ENCODE measurements at regions not wholly inside any gene's neighbourhood (a gene's known extent, or its start where the extent isn't known, plus 50 kb on each side); places are given as distances from the start of the nearest gene placed in this dataset.

DNA sequence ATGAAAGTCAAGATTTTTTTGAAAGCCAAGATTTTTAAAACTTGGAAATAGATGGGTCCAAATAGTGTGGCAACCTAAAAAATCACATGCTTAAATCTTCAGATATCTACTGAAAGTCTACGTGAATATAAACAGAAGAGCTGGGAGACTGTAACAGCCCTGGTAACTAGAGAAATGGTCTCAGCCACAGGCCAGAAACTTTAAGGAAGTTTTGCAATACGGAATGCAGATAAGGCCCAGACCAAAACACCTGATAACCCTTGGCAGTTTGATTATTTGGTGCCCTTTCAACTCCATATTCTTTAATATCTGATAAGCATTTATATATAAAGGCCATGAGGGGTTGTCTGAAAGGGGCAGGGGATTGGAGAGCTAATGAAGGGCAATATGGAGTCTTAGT is 537.3 kb upstream of the TGFBR2 start:
- no peak for DNase-seq (ENCODE audit: low read depth)

DNA sequence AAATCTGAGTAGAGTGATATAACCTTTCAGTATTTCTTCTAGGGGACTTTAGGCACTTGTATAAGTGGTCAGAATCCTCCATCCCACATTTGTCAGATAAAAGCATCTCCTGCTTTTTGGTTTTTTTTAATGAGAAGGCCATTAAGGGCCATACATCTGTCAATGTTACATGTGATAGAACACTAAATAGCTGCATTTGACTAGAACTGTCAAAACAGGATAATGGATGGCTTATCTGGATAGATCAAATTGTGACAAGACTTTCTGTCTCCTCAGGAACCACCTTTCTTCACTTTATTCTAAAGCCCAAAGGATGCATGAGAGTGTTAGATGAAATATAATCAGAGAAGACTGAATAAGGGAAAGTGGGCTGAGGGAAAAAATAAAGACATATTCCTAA is 533.4 kb upstream of the TGFBR2 start:
- DNase-seq (ENCODE audit: low read depth) = no peak

DNA sequence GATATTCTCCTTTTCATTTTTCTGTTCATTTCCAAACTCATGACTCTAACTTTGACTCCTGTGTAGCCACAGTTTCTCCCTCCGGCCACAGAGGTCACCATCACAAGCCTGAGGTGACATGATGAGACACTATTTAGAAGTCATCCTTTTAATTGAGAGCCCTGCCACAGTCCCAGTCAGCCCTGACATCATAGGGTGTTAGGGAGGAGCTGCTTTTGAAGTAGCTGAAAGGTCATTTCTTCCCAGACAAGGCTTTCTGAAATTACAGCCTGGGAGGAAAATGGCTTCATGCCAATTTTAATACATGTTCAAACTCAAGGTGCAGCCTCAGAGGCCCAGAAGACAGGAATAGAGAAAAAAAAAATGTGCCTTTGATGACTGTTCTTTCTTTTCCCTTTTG is 532.8 kb upstream of the TGFBR2 start:
- no peak for DNase-seq (ENCODE audit: low read depth)

DNA sequence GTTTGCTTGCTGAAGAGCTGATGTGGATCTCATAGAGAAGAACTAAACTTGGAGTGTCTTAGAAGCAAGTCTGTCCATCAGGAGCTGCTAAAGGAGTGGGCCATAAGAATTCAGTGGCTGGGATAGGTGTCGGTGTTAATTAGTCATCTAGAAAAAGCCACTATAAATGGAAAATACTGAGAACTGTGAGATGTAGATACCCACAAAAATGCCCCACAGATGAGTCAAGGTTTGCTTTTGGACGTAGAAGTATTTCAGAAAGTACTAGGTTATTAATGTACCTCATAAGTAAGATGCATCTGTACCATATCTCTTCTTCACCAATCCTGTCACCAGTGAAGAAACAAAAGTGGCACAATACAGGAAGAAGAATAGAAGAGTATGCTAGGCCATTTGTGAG is 530.9 kb upstream of the TGFBR2 start:
- DNase-seq (ENCODE audit: low read depth) = no peak

DNA sequence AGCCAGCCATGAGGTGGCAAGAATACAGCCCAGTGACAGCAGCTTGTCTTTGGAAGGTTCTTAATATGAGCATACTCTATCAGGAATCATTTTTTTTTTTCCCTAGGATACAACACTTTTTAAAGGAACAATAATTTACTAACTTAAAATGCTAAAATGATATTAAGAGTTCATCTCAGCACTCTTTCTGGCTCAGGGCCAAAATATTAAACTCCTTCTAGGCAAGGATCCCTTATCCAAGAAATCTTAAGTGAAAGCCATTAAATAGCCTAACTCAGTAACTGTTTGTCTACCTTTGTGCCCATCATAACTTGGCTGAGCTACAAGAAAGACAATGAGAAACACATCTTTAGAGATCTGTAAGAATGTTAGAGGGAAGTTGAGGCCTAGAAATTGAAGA is 529.5 kb upstream of the TGFBR2 start:
- no peak for DNase-seq (ENCODE audit: low read depth)

DNA sequence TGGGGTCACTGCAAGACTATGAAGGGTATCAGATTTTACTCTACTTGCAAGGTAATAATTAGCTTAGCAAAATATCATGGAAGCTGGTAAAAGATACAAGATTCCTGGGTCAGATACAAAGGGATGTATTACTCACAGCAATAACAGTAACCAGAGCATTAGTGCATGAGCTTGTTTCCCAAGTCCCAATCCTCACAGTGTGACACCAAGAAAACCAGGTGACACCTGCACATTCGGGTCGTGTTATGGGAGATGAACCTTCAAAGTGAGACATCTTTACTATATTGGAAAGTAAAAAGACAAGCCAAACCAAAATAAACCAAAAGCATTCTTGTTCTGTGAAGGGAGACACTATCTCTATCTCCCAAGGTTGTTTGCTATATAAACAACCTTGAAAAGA is 528.7 kb upstream of the TGFBR2 start:
- no peak for DNase-seq (ENCODE audit: low read depth)

DNA sequence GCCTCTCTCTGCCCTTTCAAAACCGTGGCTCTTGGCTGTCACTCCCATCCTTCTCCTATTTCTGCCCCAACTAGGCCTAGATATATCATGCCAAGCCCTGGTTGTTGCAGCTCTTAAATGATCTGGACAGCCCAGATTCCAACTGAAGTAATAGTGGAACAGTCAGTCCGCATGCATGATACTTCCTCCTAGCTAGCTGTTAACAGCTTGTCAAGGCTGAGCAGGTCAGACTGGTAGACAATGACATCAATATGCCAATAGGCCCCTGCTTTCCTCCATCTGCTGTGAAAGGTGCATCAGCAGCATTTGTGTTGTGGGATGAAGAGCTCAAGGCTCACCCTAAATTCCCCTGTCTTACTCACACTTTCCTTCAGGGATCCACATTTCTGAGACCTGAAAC is 527.7 kb upstream of the TGFBR2 start:
- DNase-seq (ENCODE audit: low read depth) = no peak

DNA sequence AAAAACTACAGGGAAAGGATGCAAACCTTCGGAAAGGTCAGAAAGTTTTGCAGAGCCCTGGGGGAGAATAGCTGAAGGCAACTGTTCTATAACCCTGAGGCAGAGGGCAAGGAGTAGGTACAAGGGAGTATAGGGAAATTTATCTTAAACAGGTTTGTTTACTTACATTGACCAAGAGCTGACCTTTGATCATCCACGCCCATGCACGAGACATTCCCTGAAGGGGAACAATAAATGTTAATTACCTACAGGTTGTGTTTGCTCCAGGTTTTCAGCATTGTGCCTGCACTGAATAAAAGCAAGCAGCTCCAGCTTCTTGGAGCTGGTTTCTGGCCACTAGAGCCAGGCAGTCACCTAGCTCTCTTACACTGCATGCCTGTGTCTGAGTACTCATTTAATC is 524.5 kb upstream of the TGFBR2 start:
- no peak for DNase-seq (ENCODE audit: low read depth)

DNA sequence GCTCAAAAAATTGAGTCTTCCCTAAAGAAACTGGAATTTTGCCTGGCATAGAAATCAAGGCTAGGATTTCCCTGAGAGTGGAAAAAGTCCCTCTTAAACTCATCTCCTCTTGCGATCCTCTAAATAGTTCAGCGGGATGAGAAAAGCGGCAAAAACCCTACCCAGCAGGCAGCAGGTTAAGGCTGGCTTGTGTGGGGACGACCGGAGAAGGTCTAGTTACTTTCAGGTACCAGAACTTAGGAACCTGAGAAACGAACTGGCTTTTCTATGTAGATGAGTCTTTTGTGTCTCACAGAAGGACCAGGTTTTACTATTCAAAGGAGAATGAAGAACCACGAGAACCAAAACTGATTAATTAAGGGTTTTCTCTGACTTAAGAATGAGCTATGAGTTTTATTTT is 523.7 kb upstream of the TGFBR2 start:
- no peak for DNase-seq (ENCODE audit: low read depth)

DNA sequence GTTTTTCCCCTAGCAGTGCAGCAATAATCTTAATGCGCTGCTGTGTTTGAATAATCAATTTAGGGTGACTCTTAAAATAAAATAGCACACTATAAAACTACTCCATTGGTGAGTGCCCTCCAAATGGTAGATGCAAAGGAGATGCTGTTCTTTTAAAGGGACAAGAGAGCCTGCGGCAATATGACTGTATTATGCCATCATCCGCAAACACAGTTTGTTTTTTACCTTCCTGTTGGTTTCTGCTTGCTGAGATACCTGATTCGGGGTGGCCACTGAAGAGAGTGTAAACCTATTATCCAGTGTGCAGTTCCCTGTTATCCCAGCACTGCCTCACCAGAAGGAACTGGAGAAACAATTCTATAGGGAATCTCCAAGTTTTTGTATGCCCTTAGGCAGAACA is 523.1 kb upstream of the TGFBR2 start:
- DNase-seq (ENCODE audit: low read depth) = no peak

DNA sequence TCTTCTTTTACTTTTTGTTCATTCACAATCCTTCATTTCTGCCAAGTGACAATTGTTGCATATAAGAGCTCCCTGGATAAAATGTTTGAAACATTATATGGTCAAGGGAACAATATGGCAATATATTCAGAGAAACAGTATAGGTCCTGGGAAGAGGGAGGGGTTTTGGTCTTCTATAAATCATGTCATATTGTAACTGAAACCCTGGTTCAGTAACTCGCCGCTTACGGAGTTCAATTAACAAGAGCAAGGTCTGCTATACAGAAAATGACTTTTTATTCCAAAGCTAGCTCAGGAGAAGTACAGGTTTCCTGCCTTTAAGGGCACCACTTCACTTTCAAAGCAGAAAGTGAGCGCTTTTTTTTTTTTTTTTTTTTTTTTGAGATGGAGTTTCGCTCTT is 522.1 kb upstream of the TGFBR2 start:
- DNase-seq (ENCODE audit: low read depth) = no peak

DNA sequence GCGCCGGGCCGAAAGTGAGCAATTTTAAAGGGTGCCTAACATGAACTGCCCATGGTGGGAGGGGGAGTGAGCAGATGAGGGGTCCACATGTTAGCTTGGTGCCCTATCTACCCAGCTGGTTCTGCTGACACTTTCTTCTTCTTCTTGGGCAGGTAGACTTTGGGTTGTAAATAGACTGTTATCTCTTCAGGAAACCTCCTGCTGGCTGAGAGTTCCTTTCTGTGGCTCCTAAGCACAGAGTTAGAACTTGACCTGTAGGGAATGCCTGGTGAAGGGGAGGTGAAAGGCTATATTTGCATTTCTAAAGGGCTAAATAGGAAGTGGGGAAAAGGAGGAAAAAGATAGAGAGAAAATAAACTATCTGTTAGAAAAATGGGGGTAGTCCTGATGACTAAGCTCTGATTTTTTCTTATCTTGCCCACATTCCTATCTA is 521.4 kb upstream of the TGFBR2 start:
- DNase-seq (ENCODE audit: low read depth) = no peak

DNA sequence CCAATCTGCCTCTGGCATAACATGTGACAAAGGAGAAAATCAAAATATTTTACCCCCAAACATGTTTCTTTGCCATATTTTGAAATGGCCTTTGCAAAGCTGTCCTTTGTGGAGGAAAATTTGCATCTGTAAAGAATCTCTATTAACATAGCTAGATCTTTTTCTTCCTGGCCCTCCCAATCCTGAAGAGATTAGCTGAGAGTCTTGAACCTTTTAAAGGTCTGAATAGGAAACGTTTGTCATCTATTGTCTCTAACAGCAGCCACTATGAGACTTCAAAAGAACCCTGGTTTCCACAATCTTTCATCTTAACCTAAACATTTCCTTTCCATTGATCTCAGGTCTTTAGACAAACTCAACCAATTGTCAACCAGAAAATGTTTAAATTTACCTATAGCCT is 520.9 kb upstream of the TGFBR2 start:
- no peak for DNase-seq (ENCODE audit: low read depth)

DNA sequence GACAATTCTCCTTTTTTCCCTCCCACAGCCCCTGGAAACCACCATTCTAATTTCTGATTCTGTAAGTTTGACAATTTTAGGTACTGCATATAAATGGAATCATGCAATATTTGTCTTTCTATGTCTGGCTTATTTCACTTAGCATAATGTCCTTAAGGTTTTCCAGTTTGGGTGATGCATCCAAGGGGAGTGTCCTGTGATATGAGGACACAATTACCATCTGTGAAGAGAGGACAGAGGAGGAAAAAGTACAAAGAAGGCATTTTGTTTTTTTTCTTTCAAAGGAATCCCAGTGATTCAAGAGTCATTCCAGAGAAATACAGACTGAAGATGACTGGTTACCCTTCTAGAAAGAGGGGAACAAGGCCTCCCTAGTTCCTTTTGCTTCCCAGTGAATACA is 514.7 kb upstream of the TGFBR2 start:
- no peak for DNase-seq (ENCODE audit: low read depth)

DNA sequence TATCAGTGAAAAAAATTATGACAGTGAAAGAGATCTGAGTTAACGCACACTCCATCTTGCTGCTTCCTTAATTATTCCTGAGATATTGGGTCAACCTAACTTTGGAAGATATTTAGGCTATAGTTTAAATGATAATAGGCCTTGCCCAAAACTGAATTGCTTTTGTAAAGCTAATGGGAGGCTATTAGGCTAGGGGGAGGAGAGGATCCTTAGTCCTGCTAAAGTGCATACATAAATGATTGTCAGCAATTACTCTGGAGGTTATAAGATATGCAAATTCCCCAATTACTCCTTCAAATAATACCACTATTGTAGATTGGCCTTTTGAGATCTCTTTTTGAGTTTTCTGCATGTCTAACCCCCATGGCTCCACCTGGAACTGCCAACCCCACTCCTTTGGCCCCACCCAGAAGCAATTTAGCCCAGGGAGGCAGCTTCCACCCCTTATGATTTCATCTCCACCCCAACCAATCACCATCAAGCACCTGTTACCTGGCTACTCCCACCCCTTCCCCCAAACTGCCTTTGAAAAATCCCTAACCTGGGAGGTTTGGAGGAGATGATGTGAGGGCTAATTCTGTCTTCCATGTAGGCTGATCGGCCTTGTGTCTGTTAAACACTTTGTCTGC is 509.3 kb upstream of the TGFBR2 start:
- DNase-seq (ENCODE audit: low read depth) = no peak

DNA sequence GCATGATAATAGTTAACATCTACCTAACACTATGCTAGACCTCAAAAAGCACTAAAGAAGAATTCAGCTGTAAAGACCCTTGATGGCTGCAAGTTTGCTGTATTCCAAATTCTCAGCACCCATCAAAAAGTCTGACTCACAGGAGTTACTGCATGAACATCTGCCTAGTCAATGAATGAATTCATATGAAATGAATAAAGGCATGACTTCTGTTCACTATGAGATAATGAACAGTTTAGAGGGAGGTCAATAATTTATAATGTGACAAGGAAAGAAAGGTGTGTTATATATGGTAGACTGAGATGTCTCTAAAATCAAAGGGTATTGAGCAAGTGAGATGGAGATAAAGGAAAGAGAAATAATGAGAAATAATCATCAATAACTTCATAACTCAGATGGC is 508.2 kb upstream of the TGFBR2 start:
- DNase-seq (ENCODE audit: low read depth) = no peak

DNA sequence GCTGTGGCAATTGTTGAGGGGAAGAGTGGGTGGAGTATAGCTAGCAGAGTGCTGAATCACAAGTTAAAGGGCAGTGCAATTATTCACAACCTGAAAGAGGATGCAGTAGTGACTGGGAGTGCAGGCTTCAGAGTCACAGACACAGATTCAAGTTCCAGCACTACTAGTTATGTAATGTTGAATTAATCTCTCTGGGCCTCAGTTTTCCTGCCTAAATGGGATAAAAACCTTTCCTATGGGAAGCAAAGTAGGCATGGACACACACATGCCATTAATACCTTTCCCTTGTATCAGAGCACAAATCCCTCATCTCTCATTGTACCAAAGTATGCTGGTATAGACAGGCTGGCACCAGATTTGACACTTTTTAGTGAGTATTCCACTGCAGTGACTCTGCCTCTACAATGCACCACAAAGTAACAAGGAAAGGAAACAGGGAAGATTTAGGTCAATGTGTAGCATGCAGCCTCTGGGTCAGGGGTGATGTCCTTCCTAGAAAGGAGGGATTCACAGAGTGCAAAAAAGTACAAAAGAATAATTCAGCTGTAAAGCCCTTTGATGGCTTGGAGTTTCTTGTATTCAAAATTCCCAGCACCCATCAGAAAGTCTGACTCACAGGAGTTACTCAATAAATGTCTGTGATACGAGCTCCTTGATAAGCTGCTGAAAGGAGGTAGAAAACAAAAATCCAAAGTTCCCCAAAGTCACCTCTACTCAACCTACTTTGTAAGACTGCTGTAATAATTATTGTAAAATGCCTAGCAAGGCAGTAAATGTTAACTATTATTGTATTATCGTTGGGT is 507.5 kb upstream of the TGFBR2 start:
- peak; percentile 24 for DNase-seq (ENCODE audit: low read depth)

DNA sequence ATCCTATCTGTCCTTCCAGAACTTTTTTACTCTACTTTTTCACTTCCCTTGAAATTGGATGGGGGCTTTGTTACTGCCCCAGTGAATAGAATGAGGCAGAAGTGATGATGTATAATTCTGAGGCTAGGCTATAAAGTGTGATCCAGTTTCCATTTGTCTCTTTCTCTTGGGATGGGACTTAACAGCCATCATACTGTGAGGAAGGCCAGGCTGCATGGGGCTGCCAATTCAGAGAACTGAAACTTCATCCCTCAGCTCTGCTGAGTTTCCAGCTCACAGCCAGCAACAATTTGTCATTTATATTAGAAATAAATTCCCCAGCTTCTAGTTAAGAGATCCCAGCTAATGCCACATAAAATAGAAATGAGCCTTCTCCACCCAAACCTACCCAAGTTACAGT is 504.0 kb upstream of the TGFBR2 start:
- DNase-seq (ENCODE audit: low read depth) = no peak

DNA sequence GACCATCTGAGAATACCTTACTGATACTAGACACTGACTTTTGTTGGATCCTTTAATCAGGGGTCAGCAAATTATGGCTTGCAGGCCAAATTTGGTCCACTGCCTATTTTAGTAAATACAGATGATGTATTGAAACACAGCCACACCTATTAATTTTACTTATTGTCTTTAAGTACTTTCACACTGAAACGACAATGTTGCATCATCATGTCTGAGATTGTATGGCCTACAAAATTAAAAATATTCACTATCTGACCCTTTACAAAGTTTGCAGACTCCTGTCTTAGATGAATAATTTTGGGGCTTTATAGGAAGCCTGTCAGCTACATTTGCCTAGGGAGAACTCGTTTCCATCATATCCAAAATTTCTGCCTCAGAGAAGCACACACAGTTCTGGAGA is 503.2 kb upstream of the TGFBR2 start:
- no peak for DNase-seq (ENCODE audit: low read depth)

DNA sequence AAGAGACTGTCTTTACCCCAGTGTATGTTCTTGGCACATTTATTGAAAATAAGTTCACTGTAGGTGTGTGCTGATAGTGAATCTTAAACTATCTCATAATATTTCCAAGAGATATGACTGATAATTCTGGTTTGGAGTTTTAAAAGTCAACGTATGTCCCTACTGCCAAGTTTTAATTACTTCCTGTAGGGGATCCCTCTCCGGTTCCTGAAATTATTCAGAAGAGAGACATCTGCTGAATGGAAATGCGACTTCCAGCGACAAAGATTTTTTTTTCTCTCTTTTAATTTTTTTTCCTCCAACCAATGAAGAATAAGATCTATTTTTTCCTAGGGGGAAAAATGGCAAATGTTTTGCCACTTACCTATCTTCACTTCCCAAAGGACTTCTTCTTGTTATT is 498.9 kb upstream of the TGFBR2 start:
- no peak for DNase-seq (ENCODE audit: low read depth)

DNA sequence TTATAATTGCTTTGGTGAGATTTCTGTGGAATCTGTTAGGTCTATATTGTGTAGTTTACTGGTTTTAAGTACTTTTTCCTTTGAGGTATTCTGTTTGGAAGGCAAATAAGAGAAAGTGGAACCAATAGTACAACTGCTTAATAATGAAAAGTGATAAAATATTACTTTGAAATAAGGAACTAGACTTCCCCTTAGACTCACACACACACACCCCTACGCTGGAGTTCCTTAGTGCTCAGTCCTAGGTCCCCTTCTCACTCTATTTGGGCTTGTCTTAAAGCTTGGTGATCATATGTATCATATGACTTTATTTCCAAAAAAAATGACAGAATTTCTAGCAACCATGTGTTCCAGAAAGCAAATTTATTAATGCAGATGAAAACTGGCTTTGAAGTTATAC is 494.0 kb upstream of the TGFBR2 start:
- DNase-seq (ENCODE audit: low read depth) = no peak

DNA sequence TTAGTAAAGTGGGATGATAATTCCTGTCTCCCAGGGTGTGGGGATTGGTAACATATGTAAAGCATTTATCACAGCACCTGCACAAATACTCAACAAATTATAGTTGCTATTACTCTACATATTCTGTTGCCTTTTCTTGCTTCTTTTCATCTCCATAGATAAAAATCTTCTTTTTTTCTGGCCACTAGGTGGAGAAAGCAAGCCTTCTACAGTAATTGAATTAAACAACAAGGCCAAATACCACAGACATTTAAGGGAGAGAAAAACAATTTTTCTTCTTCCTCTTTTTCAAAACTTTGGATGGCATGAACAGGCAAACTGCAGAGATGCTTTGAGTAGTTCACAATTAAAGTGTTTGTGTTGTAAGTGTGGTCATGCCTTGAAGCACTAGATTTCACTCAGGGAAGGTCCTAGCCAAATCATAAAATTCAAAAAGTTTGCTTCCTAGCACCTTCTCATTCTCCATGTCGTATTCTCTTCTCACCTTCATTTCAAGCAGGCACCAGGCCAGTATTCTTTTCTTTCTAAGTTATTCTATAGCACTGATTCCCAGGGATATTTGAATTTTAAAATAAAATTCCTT is 493.4 kb upstream of the TGFBR2 start:
- DNase-seq (ENCODE audit: low read depth) = peak; percentile 40

DNA sequence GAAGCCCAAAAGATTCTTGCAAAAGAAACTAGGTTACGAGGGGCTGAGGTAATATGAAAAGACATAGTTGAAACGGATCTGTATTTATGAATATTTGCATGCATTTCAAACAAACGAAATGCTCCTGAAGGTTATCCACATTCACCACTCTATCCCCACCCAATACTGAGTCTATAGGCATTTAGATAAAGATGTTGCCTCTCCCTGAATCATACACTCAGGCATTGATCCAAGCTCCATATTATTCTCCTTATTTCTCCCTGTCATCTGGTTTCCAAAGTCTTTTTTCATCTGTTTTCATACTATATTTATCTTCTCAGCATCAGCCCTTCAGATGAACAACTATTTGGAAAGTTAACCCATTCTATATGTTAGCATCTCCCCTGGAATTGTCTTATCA is 492.5 kb upstream of the TGFBR2 start:
- no peak for DNase-seq (ENCODE audit: low read depth)

DNA sequence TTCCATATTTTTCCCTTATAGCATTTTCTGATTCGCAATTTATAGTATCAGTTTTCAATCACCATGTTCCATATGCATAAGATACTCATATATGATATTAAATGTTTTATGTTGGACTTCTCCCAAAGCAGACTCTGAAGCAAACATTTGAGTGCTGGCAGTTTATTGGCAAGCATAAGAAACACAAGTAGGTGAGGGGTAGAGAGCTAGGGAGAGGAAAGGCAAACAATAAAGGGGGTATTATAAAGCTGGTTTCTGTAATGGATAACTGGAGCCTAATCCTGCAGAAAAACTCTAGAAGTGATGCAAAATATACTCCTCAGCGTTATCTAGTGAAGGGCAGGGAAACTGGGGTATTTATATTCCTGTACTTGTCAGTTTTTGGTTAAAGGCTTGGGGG is 491.5 kb upstream of the TGFBR2 start:
- DNase-seq (ENCODE audit: low read depth) = no peak

Data from stromal cell of bone marrow (primary cell).